Large intestine (tissue), 3 donors: ENCODE measurements at regions not wholly inside any gene's neighbourhood (a gene's known extent, or its start where the extent isn't known, plus 50 kb on each side); places are given as distances from the start of the nearest gene placed in this dataset.

Experiments used
- DNase-seq, 2 donors: peaks; one replicate each; pipeline versions ENCODE4 v3.0.0 to v3.0.0-alpha.2; 2013
- H3K27ac ChIP-seq: one replicate; pipeline ENCODE4 v1.5.1; 2013; ENCODE audit warnings: low read length
- H3K27me3 ChIP-seq: 2 replicates; pipeline ENCODE4 v1.6.1; 2013; ENCODE audit warnings: low read length; ENCODE audit not compliant: control insufficient read depth, insufficient read depth
- H3K36me3 ChIP-seq: 2 replicates; pipeline ENCODE4 v1.6.1; 2013; ENCODE audit warnings: low read length; ENCODE audit not compliant: control insufficient read depth, insufficient read depth
- H3K4me1 ChIP-seq: one replicate; pipeline ENCODE4 v1.6.1; 2013; ENCODE audit warnings: low read length; ENCODE audit not compliant: control insufficient read depth, insufficient read depth
- H3K4me3 ChIP-seq: one replicate; pipeline ENCODE4 v1.5.1; 2013; ENCODE audit warnings: low read length
- H3K9me3 ChIP-seq: one replicate; pipeline ENCODE4 v1.6.1; 2013; ENCODE audit warnings: mild to moderate bottlenecking, low read depth, low read length, moderate library complexity; ENCODE audit not compliant: control insufficient read depth
- WGBS: methylation state at CpG from one replicate; pipeline ENCODE4 v1.1.5; 2013; ENCODE audit warnings: low lambda C conversion rate; ENCODE audit not compliant: insufficient coverage; 5-methylcytosine and 5-hydroxymethylcytosine counted together

- Histone ChIP-seq H3K36me3 (no peaks in the 10 kb centered on the region), H3K4me1 (no peaks in the 10 kb centered on the region), H3K9me3 (no peaks in the 10 kb centered on the region), H3K27me3 (no peaks in the 10 kb centered on the region), H3K4me3 (no peak overlapping the region), H3K27ac (no peak overlapping the region)
- WGBS = no CpG with 5 or more reads among the region's 3 CpGs
- no peak for DNase-seq
Measured at GRCh38 chr5:10921160-10921559, 160.1 kb upstream of the DAP start.

DNA sequence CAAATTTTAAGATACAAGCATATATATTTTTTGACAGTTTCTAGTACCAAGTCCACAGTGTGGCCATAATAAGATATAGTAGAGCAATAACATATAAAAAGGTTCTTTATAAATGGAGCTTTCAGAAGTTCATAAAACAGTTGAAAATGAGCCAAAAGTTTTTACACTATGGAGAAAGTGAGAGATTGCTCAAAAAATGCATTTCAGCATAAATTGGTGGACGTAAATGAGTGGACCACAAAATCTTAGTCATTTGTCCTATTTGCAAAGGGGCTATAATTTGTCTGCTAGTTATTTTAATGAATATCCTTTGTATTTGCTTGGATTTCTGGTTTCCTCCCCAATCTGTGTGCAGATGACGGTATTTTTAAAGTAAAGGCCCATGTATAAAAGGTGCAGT, 159.4 kb upstream of the DAP start:
- no CpG with 5 or more reads among the region's 2 CpGs for WGBS
- Histone ChIP-seq H3K4me1 (no peaks in the 10 kb centered on the region), H3K4me3 (no peak overlapping the region), H3K27me3 (no peaks in the 10 kb centered on the region), H3K36me3 (no peaks in the 10 kb centered on the region), H3K9me3 (no peaks in the 10 kb centered on the region), H3K27ac (no peak overlapping the region)
- DNase-seq = no peak

DNA sequence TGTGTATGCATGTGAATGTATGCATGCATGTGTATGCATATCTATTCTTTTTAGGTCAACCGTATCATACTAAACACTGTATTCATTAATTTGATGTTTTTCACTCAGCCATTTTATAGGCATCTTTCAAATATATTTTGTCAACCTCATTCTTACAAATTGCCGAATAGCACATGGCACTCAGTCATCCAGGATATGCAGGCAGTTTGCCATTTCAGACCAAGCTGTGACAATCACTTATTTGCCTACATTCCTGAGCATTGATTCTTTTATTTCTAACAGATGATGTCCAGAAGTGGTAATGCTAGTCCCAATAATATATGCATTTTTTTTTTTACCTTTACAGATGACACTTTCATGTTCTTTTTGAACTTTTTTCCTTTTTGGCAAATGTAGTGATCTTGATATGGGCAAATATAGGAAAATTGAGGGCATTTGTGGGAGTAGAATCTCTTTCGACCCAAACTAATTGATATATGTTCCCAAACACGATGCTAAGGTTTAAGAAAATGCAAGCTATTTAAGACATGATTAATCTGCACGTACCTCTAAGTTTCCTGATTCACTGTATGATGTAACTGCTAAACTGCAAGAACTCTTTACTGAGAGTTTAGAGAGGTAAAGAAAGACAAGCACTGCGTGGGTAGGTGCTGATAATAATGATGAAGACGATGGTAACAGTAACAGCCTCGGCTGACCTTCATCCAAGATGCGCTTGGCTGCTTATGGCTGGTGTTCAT, 153.9 kb upstream of the DAP start:
- DNase-seq = no peak
- no peaks in the 10 kb centered on the region for H3K4me1 ChIP-seq
- H3K9me3 ChIP-seq = no peaks in the 10 kb centered on the region
- WGBS = 96% methylated on average over 4 of the region's 9 CpGs
- H3K36me3 ChIP-seq = no peaks in the 10 kb centered on the region
- H3K4me3 ChIP-seq = no peak overlapping the region
- H3K27ac ChIP-seq = no peak overlapping the region
- H3K27me3 ChIP-seq = no peaks in the 10 kb centered on the region

DNA sequence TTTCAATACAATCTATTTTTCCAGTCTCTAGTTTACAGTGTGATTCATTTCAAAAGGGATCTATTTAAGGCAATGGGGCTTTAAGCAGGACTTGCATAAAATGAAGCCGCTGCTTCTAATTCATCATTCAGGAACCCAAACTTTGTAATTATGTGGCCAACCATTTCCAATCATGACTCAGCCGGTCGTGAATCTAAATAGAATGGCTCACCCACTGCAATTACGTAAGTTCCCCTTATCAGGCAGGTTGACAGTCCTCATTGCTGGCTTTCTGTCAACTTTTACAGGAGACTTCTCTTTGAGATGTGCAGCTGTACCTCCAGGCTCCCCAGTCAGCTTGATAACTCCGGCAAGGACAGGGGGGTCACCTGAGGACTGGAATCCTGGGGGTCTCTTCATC, 152.8 kb upstream of the DAP start:
- no peak overlapping the region for H3K27ac ChIP-seq
- no peaks in the 10 kb centered on the region for H3K36me3 ChIP-seq
- H3K4me1 ChIP-seq = no peaks in the 10 kb centered on the region
- H3K27me3 ChIP-seq = no peaks in the 10 kb centered on the region
- H3K4me3 ChIP-seq = no peak overlapping the region
- no peaks in the 10 kb centered on the region for H3K9me3 ChIP-seq
- WGBS = no CpG with 5 or more reads among the region's 5 CpGs
- DNase-seq = peak in 1 of 2 donors; percentile 5

DNA sequence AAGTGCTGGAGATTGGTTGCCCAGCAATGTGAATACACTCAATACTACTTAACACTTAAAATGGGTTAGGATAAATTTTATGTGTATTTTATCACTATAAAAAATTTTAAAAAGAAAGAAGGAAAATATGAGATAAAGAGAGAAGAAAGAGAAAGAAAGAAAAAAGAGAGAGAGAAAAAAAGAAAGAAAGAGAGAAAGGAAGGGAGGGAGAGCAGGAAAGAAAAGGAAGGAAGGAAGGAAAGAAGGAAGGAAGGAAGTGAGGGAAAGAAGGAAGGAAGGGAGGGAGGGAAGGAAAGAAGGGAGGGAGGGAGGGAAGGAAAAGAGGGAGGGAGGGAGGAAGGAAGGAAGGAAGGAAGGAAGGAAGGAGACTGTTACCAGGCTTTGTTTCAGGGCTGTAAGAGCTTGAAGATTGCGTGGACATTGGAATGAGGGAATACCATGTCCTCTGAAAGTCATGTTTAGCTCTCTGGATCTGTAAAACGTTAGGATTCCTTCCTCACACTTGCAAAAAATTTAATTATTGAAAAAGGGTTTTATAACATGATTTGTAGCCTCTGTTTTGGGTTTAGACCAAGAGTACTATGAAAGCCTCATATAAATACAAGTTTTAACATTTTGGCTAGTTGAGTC, 152.3 kb upstream of the DAP start:
- Histone ChIP-seq H3K4me3 (no peak overlapping the region), H3K27me3 (no peaks in the 10 kb centered on the region), H3K9me3 (no peaks in the 10 kb centered on the region), H3K4me1 (no peaks in the 10 kb centered on the region), H3K27ac (no peak overlapping the region), H3K36me3 (no peaks in the 10 kb centered on the region)
- no peak for DNase-seq
- 80% methylated on average over 1 of the region's 2 CpGs for WGBS

DNA sequence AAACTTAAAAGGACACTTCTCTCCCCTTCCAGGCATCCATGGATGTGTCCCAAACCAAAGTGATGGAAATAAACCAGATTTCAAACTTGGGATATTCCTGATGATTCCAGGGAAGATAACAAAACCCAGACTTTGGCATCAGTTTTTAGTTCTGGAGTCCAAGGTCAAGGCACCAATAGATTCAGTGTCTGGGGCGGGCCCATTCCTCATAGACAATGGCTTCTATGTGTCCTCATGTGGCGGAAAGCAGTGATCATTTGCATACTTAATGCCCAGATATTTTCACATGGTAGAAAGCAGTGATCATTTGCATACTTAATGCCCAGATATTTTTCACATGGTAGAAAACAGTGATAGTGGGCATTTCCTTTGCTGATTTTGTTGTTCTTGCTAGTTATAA, 151.4 kb upstream of the DAP start:
- H3K4me1 ChIP-seq = no peaks in the 10 kb centered on the region
- no peak for DNase-seq
- H3K9me3 ChIP-seq = no peaks in the 10 kb centered on the region
- H3K36me3 ChIP-seq = no peaks in the 10 kb centered on the region
- H3K27me3 ChIP-seq = no peaks in the 10 kb centered on the region
- WGBS = 100% methylated on average over 1 of the region's 2 CpGs
- H3K27ac ChIP-seq = no peak overlapping the region
- H3K4me3 ChIP-seq = no peak overlapping the region

GRCh38 chr5:10910261-10910660, 149.2 kb upstream of the DAP start:
- H3K36me3 ChIP-seq = no peaks in the 10 kb centered on the region
- DNase-seq = no peak
- WGBS = 40% methylated on average over 1 of the region's 3 CpGs

DNA sequence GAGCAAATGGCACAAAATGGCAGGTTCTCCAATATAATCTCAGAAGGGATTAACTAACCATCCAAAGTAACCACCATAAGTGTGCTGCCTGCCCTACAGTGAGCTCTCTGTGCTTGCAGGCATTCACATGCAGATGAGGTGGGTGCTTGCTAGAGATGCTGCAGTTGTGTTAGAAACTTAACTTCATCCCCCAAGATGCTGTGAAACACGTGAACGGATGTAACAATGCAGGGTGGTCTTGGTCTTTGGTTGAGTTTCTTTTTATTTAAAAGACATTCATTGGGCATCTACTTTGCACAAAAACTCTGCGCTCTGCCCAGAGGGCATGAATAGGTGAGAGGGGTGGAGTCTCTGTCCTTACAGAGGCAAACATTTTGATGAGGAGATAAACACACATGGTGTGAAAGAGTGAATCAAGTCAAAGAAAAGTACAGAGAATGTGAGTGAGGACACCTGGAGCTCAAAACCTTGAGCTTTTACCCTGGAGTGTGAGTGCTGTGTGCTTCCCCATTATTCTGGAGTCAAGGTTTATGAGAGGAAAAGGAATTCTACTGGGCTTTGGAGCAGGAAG, 143.9 kb upstream of the DAP start:
- no peak for DNase-seq
- H3K27me3 ChIP-seq = no peaks in the 10 kb centered on the region
- no peaks in the 10 kb centered on the region for H3K36me3 ChIP-seq
- no peaks in the 10 kb centered on the region for H3K9me3 ChIP-seq
- no CpG with 5 or more reads among the region's 3 CpGs for WGBS
- no peak overlapping the region for H3K27ac ChIP-seq
- H3K4me3 ChIP-seq = no peak overlapping the region
- no peaks in the 10 kb centered on the region for H3K4me1 ChIP-seq

More at GRCh38 chr5:10910261-10910660, 149.2 kb upstream of the DAP start:
- no peak overlapping the region for H3K27ac ChIP-seq
- H3K27me3 ChIP-seq = no peaks in the 10 kb centered on the region
- no peaks in the 10 kb centered on the region for H3K9me3 ChIP-seq
- no peak overlapping the region for H3K4me3 ChIP-seq
- no peaks in the 10 kb centered on the region for H3K4me1 ChIP-seq

- Histone ChIP-seq H3K4me1 (no peaks in the 10 kb centered on the region), H3K27me3 (no peaks in the 10 kb centered on the region), H3K4me3 (no peak overlapping the region), H3K27ac (no peak overlapping the region), H3K36me3 (no peaks in the 10 kb centered on the region), H3K9me3 (no peaks in the 10 kb centered on the region)
- WGBS = no CpG with 5 or more reads among the region's 2 CpGs
- no peak for DNase-seq
Measured at GRCh38 chr5:10903786-10904560, 142.9 kb upstream of the DAP start.

- 40% methylated on average over 1 of the region's 2 CpGs for WGBS
- H3K4me1 ChIP-seq = no peaks in the 10 kb centered on the region
- no peaks in the 10 kb centered on the region for H3K27me3 ChIP-seq
- no peak overlapping the region for H3K4me3 ChIP-seq
- H3K9me3 ChIP-seq = no peaks in the 10 kb centered on the region
- no peak for DNase-seq
- H3K36me3 ChIP-seq = no peaks in the 10 kb centered on the region
- H3K27ac ChIP-seq = no peak overlapping the region
Measured at GRCh38 chr5:10902145-10902544, 141.1 kb upstream of the DAP start.
